HepG2 (cell line): ENCODE measurements at regions not wholly inside any gene's neighbourhood (a gene's known extent, or its start where the extent isn't known, plus 50 kb on each side); places are given as distances from the start of the nearest gene placed in this dataset.

ENCODE experiments used
- EZH2 ChIP-seq: conservative IDR thresholded peaks from 2 replicates; pipeline ENCODE4 v1.6.1; 2012; ENCODE audit warnings: mild to moderate bottlenecking, low read depth, low read length, moderate library complexity
- GABPA ChIP-seq, 2 experiments: IDR thresholded peaks; 2 replicates each; pipeline ENCODE4 v1.6.1; 2011 to 2016; ENCODE audit warnings: low read depth in 2 of 2, low read length in 1 of 2, missing biosample characterization in 1 of 2, missing genetic modification characterization in 1 of 2
- NFIC ChIP-seq: IDR thresholded peaks from 2 replicates; pipeline ENCODE4 v1.6.1; 2012; ENCODE audit warnings: mild to moderate bottlenecking, low read length, inconsistent platforms
- NFYB ChIP-seq: sonication (generic); formaldehyde crosslinking; IDR thresholded peaks from 2 replicates; pipeline ENCODE4 v1.4.0; 2020; ENCODE audit warnings: missing genetic modification reagents
- ZNF713 ChIP-seq: sonication (generic); formaldehyde crosslinking; IDR thresholded peaks from 2 replicates; pipeline ENCODE4 v1.4.0; 2020; ENCODE audit warnings: mild to moderate bottlenecking, missing genetic modification reagents

- no peak for TF ChIP-seq EZH2
- no peak for TF ChIP-seq GABPA (IDR thresholded peaks at IDR 0.05; ENCODE audit: low read depth, low read length)
- no peak for TF ChIP-seq GABPA (CRISPR knock-in tag; IDR thresholded peaks at IDR 0.05; ENCODE audit: low read depth)
- no peak for TF ChIP-seq NFYB
- no peak for TF ChIP-seq NFIC
- no peak for TF ChIP-seq ZNF713 (CRISPR knock-in tag)
Measured at GRCh38 chr21:14900058-14900457, 164.7 kb downstream of the NRIP1 start.
